NCI-H446 treated with DMSO at 0.1 percent for 48 hours (cell line): ENCODE measurements at regions not wholly inside any gene's neighbourhood (a gene's known extent, or its start where the extent isn't known, plus 50 kb on each side); places are given as distances from the start of the nearest gene placed in this dataset.

Experiments
- DNase-seq: peaks from one replicate; lab custom pipeline; 2025; lab: John Stamatoyannopoulos, UW

GRCh38 chr14:101215927-101216326 is 312.4 kb upstream of the RTL1 start:
- DNase-seq, result no peak

GRCh38 chr14:101216366-101217079 is 313.0 kb upstream of the RTL1 start:
- no peak for DNase-seq

- DNase-seq, result no peak
These were observed 313.6 kb upstream of the RTL1 start for GRCh38 chr14:101217080-101217463.

GRCh38 chr14:101217616-101218371 is 314.3 kb upstream of the RTL1 start:
- DNase-seq, result no peak

GRCh38 chr14:101219896-101220703 is 316.6 kb upstream of the RTL1 start:
- DNase-seq, result no peak

GRCh38 chr14:101220921-101221510 is 317.5 kb upstream of the RTL1 start:
- no peak for DNase-seq

GRCh38 chr14:101221549-101222160 is 318.1 kb upstream of the RTL1 start:
- no peak for DNase-seq

GRCh38 chr14:101222362-101223070 is 319.0 kb upstream of the RTL1 start:
- no peak for DNase-seq

- DNase-seq, result no peak
These were observed 319.6 kb upstream of the RTL1 start for GRCh38 chr14:101223127-101223526.

- DNase-seq, result no peak
These were observed 320.1 kb upstream of the RTL1 start for GRCh38 chr14:101223561-101224162.

- no peak for DNase-seq
These were observed 321.0 kb upstream of the RTL1 start for GRCh38 chr14:101224356-101225156.

GRCh38 chr14:101225157-101226152 is 321.9 kb upstream of the RTL1 start:
- no peak for DNase-seq

- no peak for DNase-seq
These were observed 322.7 kb upstream of the RTL1 start for GRCh38 chr14:101226265-101226602.

- DNase-seq, result no peak
These were observed 323.3 kb upstream of the RTL1 start for GRCh38 chr14:101226603-101227425.

GRCh38 chr14:101227611-101228594 is 324.4 kb upstream of the RTL1 start:
- no peak for DNase-seq

GRCh38 chr14:101228949-101229541 is 325.5 kb upstream of the RTL1 start:
- DNase-seq, result no peak
